Adrenal gland (tissue), 9 donors: ENCODE measurements at regions not wholly inside any gene's neighbourhood (a gene's known extent, or its start where the extent isn't known, plus 50 kb on each side); places are given as distances from the start of the nearest gene placed in this dataset.

Source experiments
- DNase-seq, 7 donors: peaks; one replicate each; pipeline ENCODE4 v3.0.0-alpha.2; 2019 to 2020
- H3K27ac ChIP-seq, 5 donors: fragments of 200-600 bp; sonication (generic) in 4 of 5; 1 replicate in 3 of 5; 2 replicates in 2 of 5; pipeline versions ENCODE4 v1.5.1 to v1.8.0; 2016 to 2020; ENCODE audit warnings: mild to moderate bottlenecking in 1 of 5
- H3K27me3 ChIP-seq: fragments of 200-600 bp; 2 replicates; pipeline ENCODE4 v1.8.0; 2021
- H3K36me3 ChIP-seq, 2 donors: fragments of 200-600 bp; replicated peaks in 1 of 2; 1 replicate in 1 of 2; 2 replicates in 1 of 2; pipeline versions ENCODE4 v1.5.1 to v1.8.0; 2018 to 2022
- H3K4me1 ChIP-seq, 2 donors: fragments of 200-600 bp; replicated peaks in 1 of 2; 1 replicate in 1 of 2; 2 replicates in 1 of 2; pipeline versions ENCODE4 v1.5.1 to v1.8.0; 2018 to 2021
- H3K4me3 ChIP-seq, 4 donors: fragments of 200-600 bp; sonication (generic) in 3 of 4; one replicate each; pipeline ENCODE4 v1.5.1; 2016 to 2018
- H3K9me3 ChIP-seq, 3 donors: fragments of 200-600 bp; sonication (generic) in 1 of 3; replicated peaks in 1 of 3; 1 replicate in 2 of 3; 2 replicates in 1 of 3; pipeline versions ENCODE4 v1.5.1 to v1.8.0; 2016 to 2021
- POLR2A ChIP-seq, 2 donors: fragments of 450-650 bp; IDR thresholded peaks; one replicate each; pipeline ENCODE4 v1.6.1; 2017; ENCODE audit warnings: antibody characterized with exemption in 2 of 2, mild to moderate bottlenecking in 2 of 2, moderate library complexity in 1 of 2
- WGBS, 4 donors: extraction: QIAGEN DNeasy Blood & Tissue Kit in 2 of 4; methylation state at CpG; one replicate each; pipeline versions ENCODE4 v1.1.5 to v1.1.7; 2013 to 2017; 5-methylcytosine and 5-hydroxymethylcytosine counted together
- intact Hi-C, 2 donors: fragments of 100-400 bp; cut with DNase I; formaldehyde crosslinking; loops; one replicate each; pipeline versions ENCODE4 v1.14.1 to v1.15.0; 2022 to 2023
- TF ChIP-seq, protein P1 (sequence below), 6 experiments: fragments of 450-650 bp in 4 of 6; fragments of 200-600 bp in 2 of 6; sonication (generic) in 1 of 6; IDR thresholded peaks; 1 replicate in 5 of 6; 2 replicates in 1 of 6; pipeline versions ENCODE4 v1.5.1 to v1.8.0; 2016 to 2021; ENCODE audit warnings: antibody characterized with exemption in 6 of 6, mild to moderate bottlenecking in 2 of 6, moderate library complexity in 1 of 6
- donor health status: healthy with polysubstance abuse.
- donor health status: Bipolar disorder and iron deficiency.
- donor health status: DM: yes; HTN: yes; CAD: no.
- donor health status: DM: no; HTN: no; CAD: no.
- donor health status: DM: no; HTN: no; CAD: no.

DNA sequence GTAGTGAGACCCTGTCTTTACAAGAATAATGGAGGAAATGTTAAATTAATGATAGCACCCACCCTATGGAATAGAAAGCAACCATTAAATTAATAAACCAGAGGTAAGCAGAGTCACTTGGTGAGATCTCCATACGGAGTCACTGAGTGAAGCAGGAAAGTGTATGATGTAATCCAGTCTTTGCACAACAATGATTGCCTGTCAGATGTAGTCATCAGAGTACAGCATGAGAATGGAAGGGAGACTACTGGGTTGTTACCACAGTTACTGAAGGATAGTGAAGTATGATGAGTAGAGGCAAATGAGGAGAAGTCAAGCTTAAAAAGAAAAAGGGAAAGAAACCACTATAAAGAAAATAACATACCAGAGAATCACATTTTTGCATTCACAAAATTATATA, 371.9 kb upstream of the SHH start:
- no peaks in the 10 kb centered on the region for H3K4me1 ChIP-seq
- 52 to 58% (median 55%) methylated on average over 1 of the region's 1 CpG for WGBS, 4 donors

DNA sequence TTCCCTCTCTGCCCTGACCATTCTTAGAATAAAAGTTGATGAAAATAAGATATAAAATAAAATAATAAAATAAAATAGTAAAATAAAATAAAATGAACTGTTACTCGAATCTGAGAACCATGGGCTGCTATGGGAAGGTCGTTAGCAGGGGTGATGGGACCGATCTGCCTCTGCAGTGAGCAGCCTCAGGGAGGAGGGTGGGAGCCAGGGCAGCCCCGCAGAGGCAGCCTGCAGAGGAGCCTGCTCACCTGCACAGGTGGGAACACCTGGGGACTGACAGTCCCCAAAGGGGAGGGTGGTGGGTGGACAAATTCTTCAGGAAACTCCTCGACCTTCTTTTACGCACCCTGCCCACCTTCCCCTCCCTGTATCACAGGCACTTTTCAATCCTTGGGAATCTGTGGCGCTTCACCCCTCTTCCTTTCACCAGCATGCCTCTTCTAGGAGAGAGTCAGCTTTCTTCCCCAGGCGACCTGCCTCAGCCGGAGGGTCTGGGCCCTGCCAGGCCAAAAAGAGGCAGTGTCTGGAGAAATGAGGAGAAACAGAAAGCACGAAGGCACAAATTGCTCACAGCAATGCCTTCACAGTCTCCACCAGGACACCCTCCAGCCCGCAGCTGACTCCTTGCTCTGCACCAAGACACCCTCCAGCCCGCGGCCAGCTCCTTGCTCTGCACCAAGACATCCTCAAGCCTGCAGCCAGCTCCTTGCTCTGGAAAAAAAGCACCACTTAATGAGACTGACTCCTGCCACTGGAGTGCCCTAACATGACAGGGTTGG, 368.4 kb upstream of the SHH start:
- WGBS, 4 donors = 87 to 93% (median 89%) methylated on average over 13 of the region's 13 CpGs
- peak in 2 of 7 donors; percentile 5 to 18 for DNase-seq
- Histone ChIP-seq H3K36me3 (no peaks in the 10 kb centered on the region), H3K27ac (no peak overlapping the region), H3K4me1 (no peaks in the 10 kb centered on the region), H3K9me3 (no peaks in the 10 kb centered on the region), H3K4me3 (no peak overlapping the region), H3K27me3 (no peaks in the 10 kb centered on the region)
- TF ChIP-seq, protein P1, sequence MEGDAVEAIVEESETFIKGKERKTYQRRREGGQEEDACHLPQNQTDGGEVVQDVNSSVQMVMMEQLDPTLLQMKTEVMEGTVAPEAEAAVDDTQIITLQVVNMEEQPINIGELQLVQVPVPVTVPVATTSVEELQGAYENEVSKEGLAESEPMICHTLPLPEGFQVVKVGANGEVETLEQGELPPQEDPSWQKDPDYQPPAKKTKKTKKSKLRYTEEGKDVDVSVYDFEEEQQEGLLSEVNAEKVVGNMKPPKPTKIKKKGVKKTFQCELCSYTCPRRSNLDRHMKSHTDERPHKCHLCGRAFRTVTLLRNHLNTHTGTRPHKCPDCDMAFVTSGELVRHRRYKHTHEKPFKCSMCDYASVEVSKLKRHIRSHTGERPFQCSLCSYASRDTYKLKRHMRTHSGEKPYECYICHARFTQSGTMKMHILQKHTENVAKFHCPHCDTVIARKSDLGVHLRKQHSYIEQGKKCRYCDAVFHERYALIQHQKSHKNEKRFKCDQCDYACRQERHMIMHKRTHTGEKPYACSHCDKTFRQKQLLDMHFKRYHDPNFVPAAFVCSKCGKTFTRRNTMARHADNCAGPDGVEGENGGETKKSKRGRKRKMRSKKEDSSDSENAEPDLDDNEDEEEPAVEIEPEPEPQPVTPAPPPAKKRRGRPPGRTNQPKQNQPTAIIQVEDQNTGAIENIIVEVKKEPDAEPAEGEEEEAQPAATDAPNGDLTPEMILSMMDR (IDR thresholded peaks at IDR 0.05) = no peak
- intact Hi-C loops = no loop called here

More for the DNA sequence above, 371.9 kb upstream of the SHH start:
- intact Hi-C loops = no loop called here
- Histone ChIP-seq H3K27me3 (no peaks in the 10 kb centered on the region), H3K27ac (no peak overlapping the region), H3K9me3 (peaks cover 0 to 4% (median 0%) of the 10 kb centered on the region in 3 donors), H3K36me3 (no peaks in the 10 kb centered on the region), H3K4me3 (no peak overlapping the region)
- TF ChIP-seq, protein P1 (IDR thresholded peaks at IDR 0.05) = no peak
- no peak for TF ChIP-seq POLR2A (IDR thresholded peaks at IDR 0.05)
- no peak for DNase-seq

DNA sequence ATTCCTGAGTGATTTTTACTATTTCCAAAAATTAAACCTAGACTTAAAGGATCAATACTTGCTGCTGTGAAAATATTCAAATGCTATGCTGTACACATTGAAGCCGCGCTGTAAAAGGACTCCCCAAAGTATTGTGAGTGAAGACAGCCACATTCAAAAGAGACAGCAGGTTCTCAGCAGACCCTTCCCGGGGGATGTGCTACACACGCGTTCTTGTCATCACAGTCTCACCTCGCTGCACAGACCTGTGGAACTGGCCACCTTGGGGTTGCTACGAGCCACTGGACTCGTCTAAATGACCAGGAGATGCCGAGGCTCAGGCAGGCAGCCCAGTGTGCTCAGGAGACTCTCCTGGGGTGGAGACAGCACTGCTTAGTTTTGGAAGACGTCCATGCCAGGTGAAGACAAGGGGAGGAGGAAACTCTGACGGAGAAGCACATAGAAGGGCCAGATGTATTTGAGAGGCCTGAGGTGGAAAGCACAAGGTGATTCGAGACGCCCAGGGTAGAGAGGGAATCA, 367.7 kb upstream of the SHH start:
- no peaks in the 10 kb centered on the region for H3K9me3 ChIP-seq
- H3K27ac ChIP-seq = no peak overlapping the region
- H3K36me3 ChIP-seq = no peaks in the 10 kb centered on the region
- no peak overlapping the region for H3K4me3 ChIP-seq
- H3K4me1 ChIP-seq = no peaks in the 10 kb centered on the region
- intact Hi-C loops = no loop called here
- H3K27me3 ChIP-seq = no peaks in the 10 kb centered on the region
- WGBS, 4 donors = 83 to 92% (median 86%) methylated on average over 9 to 13 of the region's 13 CpGs
- DNase-seq = peak in 2 of 7 donors; percentile 3 to 29
- TF ChIP-seq POLR2A (IDR thresholded peaks at IDR 0.05) = no peak
- TF ChIP-seq, protein P1 (IDR thresholded peaks at IDR 0.05) = no peak

DNA sequence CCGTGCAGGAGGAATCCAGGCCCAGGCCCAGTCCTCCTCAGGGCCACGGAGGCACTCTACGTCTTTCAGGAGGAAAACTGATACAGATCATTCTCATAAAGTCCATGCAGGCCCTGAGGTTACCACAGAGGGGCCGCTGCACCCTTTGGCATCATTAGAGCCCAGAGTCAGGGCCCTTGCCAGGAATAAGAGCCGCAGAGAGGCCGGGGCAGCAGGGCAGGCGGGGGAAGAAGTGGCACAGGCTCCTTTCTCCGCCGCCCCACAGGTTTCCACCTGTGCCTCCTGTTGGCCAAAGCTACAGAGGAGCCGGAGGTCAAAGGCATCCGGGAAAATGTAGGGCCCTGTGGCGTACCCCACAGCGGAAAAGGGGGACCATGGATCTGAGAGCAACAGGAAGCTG, 366.6 kb upstream of the SHH start:
- DNase-seq = peak in 2 of 7 donors; percentile 14 to 34
- 84 to 95% (median 94%) methylated on average over 11 to 13 of the region's 13 CpGs for WGBS, 4 donors
- Histone ChIP-seq H3K4me1 (no peaks in the 10 kb centered on the region), H3K9me3 (no peaks in the 10 kb centered on the region), H3K36me3 (no peaks in the 10 kb centered on the region), H3K4me3 (no peak overlapping the region), H3K27me3 (no peaks in the 10 kb centered on the region), H3K27ac (no peak overlapping the region)
- no peak for TF ChIP-seq POLR2A (IDR thresholded peaks at IDR 0.05)
- intact Hi-C loops = no loop called here

DNA sequence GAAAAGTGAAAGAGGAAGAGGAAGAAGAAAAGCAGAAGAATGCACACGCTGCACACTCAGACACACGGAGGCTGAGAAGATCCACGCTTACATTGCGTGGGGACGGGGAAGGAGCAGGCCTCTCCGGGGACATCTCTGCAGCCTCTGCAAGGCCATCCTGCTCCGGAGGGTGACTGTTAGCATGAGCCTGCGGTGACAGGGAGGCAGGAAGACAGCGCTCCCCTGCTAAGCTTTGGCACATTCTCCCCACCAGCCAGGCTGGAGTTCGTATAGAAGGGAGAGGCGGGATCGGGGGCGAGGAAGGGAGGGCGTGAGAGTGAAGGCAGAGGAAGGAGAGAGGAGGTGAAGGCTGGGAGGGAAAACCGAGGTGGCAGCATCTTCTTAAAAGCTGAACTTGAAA, 366.0 kb upstream of the SHH start:
- no peaks in the 10 kb centered on the region for H3K4me1 ChIP-seq
- H3K36me3 ChIP-seq = no peaks in the 10 kb centered on the region
- no peaks in the 10 kb centered on the region for H3K27me3 ChIP-seq
- TF ChIP-seq POLR2A (IDR thresholded peaks at IDR 0.05) = no peak
- TF ChIP-seq, protein P1 (IDR thresholded peaks at IDR 0.05) = no peak
- no peak overlapping the region for H3K4me3 ChIP-seq
- no peaks in the 10 kb centered on the region for H3K9me3 ChIP-seq
- no peak overlapping the region for H3K27ac ChIP-seq
- WGBS, 4 donors = 68 to 78% (median 71%) methylated on average over 15 of the region's 15 CpGs
- intact Hi-C loops = no loop called here
- DNase-seq = peak in 2 of 7 donors; percentile 13 to 35
